ENCODE measurements at regions not wholly inside any gene's neighbourhood (a gene's known extent, or its start where the extent isn't known, plus 50 kb on each side); places are given as distances from the start of the nearest gene placed in this dataset.

- intact Hi-C loops (cut with micrococcal nuclease) (no loop called here), in situ Hi-C loops (cut with MboI) (no loop called here)
- Histone ChIP-seq H3K9me3 (replicated peaks; ENCODE audit: control insufficient read depth, insufficient read depth, low read depth, low read length) (no peaks in the 10 kb centered on the region), H2AFZ (ENCODE audit: low read depth, low read length) (no peak overlapping the region), H4K20me1 (replicated peaks; ENCODE audit: control insufficient read depth, insufficient read depth, low read length) (no peaks in the 10 kb centered on the region), H3K36me3 (ENCODE audit: control insufficient read depth, insufficient read depth, low read length) (no peaks in the 10 kb centered on the region), H3K4me3 (no peak overlapping the region), H3K27me3 (ENCODE audit: control insufficient read depth in 2 of 2, insufficient read depth in 2 of 2, low read length in 2 of 2) (no peaks in the 10 kb centered on the region), H3K4me2 (ENCODE audit: insufficient read depth, low read length) (no peak overlapping the region), H3K9ac (ENCODE audit: insufficient read depth in 1 of 2, low read depth in 2 of 2, low read length in 2 of 2) (no peak overlapping the region), H3K4me1 (replicated peaks in 1 of 2; ENCODE audit: control insufficient read depth in 2 of 2, insufficient read depth in 2 of 2, low read length in 2 of 2) (no peaks in the 10 kb centered on the region), H3K79me2 (ENCODE audit: control insufficient read depth, insufficient read depth, low read length) (no peaks in the 10 kb centered on the region), H3K27ac (ENCODE audit: extremely low read depth, low read depth, low read length) (no peak overlapping the region), H3K9me1 (ENCODE audit: control insufficient read depth, insufficient read depth, low read length) (no peaks in the 10 kb centered on the region)
- WGBS (ENCODE audit: insufficient coverage, low coverage, missing lambda C conversion rate): 6% methylated on average over 4 of the region's 5 CpGs
- CTCF ChIA-PET (ENCODE audit: low intra/inter-chr PET ratio): no interaction called here
- ATAC-seq: no peak
- no peak for FAIRE-seq
- no TSS peak for BruUV-seq (replicated peaks)
- TF ChIP-seq KDM2B (CRISPR knock-in tag; IDR thresholded peaks at IDR 0.05): no peak
- no peak for TF ChIP-seq RAD21 (CRISPR knock-in tag; conservative IDR thresholded peaks at IDR 0.05 in 1 of 2, IDR thresholded peaks at IDR 0.05 in 1 of 2)
- no peak for TF ChIP-seq XRCC4 (IDR thresholded peaks at IDR 0.05; ENCODE audit: extremely low read depth, insufficient read depth, insufficient read length)
- TF ChIP-seq DIDO1 (tag; IDR thresholded peaks at IDR 0.05; ENCODE audit: low read depth): no peak
- no peak for TF ChIP-seq POU5F1 (IDR thresholded peaks at IDR 0.05; ENCODE audit: borderline replicate concordance, low read depth, low read length, partially characterized antibody)
- TF ChIP-seq SOX6 (IDR thresholded peaks at IDR 0.05): no peak
- no peak for TF ChIP-seq RCOR1 (IDR thresholded peaks at IDR 0.05; ENCODE audit: borderline replicate concordance in 1 of 2, low read depth in 2 of 2, low read length in 2 of 2)
- no peak for TF ChIP-seq FOXO4 (CRISPR knock-in tag; IDR thresholded peaks at IDR 0.05)
- TF ChIP-seq FOXJ3 (CRISPR knock-in tag; IDR thresholded peaks at IDR 0.05): no peak
- no peak for TF ChIP-seq ERF (CRISPR knock-in tag; IDR thresholded peaks at IDR 0.05)
- no peak for TF ChIP-seq IRF2 (CRISPR knock-in tag; IDR thresholded peaks at IDR 0.05)
- no peak for DNase-seq (ENCODE audit: extremely low read depth in 1 of 4, low spot score in 3 of 4)
- POLR2A ChIA-PET: no interaction called here
Observed at GRCh38 chr9:100911273-100911672, 117.3 kb upstream of the PLPPR1 start.
